Heart left ventricle (tissue), 13 donors: ENCODE measurements at regions not wholly inside any gene's neighbourhood (a gene's known extent, or its start where the extent isn't known, plus 50 kb on each side); places are given as distances from the start of the nearest gene placed in this dataset.

Source experiments
- CTCF ChIP-seq, 12 donors: fragments of 200-600 bp; sonication (generic) in 4 of 12; IDR thresholded peaks; one replicate each; pipeline versions ENCODE4 v1.5.0 to v1.8.0; 2018 to 2022; ENCODE audit warnings: antibody characterized with exemption in 12 of 12, mild to moderate bottlenecking in 5 of 12
- POLR2A ChIP-seq, 2 donors: fragments of 450-650 bp; IDR thresholded peaks; one replicate each; pipeline ENCODE4 v1.6.1; 2017; ENCODE audit warnings: antibody characterized with exemption in 2 of 2, mild to moderate bottlenecking in 2 of 2, moderate library complexity in 2 of 2
- donor health status: ischemic (EF 13 %, LVEDD 7.1; RV severe dilation, severe dysfunction).
- donor health status: DM: no; HTN: yes; CAD: no.
- donor health status: DM: no; HTN: no; CAD: no.
- donor health status: ischemic (EF 25% LVEDD 6.9; RV normal size, moderate dysfunction).
- donor health status: ischemic (EF 25% LVEDD 5.7; RV mildly dilated, moderate dysfunction).
- donor health status: ischemic (EF 35%, LVEDD 5.7; RV mildly dilated, moderate dysfunction).
- donor health status: nonischemic (EF 11% LVEDD 7.7; RV severe dilation, severe dysfunction).
- donor health status: DM: yes; HTN: yes; CAD: no.
- donor health status: PGD.
- donor health status: ischemic (EF 29% LVEDD 5.4; RV normal size, mild dysfunction).
- donor health status: nonischemic (EF 23%, LVEDD 6.1; RV moderate dilation, normal function).

DNA sequence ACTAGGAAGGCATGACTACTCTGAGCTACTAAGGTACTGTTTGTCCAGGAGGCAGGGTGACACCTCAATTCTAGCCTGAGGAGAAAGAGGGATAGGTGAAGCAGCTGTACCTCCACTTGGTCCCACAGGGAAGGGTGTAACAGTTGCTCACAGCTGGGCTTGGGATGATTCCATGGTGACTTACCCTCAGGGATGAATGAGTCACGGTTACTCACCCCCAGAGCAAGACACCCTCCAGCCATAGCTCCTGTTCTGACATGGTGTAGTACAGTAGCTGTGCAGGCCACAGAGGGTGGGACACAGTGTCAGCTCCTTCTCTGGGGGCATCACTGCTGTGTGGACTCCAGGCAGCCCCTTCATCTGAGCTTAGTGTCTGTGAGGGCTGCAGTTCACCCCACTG lies 868.6 kb upstream of the SEMA6D start:
- TF ChIP-seq POLR2A (IDR thresholded peaks at IDR 0.05) (no peak), CTCF (IDR thresholded peaks at IDR 0.05) (no peak)
